Activated CD4-positive, alpha-beta T cell treated with anti-CD3 and anti-CD28 coated beads, Interleukin-2, amount 50 U/mL, for 48 hours (primary cell): ENCODE measurements at regions not wholly inside any gene's neighbourhood (a gene's known extent, or its start where the extent isn't known, plus 50 kb on each side); places are given as distances from the start of the nearest gene placed in this dataset.
"Not testable (repeated sequence)": the region's sequence is repeated elsewhere in the genome, so short reads cannot be mapped to it uniquely, and the experiment has no call there.

Experiments used
- DNase-seq, 2 experiments: peaks; one replicate each; pipeline ENCODE4 v3.0.0-alpha.2; 2020

DNA sequence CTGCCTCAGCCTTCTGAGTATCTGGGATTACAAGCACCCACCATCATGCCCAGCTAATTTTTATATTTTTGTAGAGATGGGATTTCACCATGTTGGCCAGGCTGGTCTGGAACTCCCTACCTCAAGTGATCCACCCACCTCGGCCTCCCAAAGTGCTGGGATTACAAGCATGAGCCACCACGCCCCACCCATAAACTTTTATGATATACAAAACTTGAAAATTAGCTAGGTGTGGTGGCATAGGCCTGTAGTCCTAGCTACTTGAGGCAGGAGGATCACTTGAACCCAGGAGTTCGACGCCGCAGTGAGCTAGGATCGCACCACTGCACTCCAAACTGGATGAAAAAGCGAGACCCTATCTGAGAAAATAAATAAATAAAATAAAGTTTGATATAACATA is 149.5 kb upstream of the ATF7IP start:
- not testable (repeated sequence) for DNase-seq

DNA sequence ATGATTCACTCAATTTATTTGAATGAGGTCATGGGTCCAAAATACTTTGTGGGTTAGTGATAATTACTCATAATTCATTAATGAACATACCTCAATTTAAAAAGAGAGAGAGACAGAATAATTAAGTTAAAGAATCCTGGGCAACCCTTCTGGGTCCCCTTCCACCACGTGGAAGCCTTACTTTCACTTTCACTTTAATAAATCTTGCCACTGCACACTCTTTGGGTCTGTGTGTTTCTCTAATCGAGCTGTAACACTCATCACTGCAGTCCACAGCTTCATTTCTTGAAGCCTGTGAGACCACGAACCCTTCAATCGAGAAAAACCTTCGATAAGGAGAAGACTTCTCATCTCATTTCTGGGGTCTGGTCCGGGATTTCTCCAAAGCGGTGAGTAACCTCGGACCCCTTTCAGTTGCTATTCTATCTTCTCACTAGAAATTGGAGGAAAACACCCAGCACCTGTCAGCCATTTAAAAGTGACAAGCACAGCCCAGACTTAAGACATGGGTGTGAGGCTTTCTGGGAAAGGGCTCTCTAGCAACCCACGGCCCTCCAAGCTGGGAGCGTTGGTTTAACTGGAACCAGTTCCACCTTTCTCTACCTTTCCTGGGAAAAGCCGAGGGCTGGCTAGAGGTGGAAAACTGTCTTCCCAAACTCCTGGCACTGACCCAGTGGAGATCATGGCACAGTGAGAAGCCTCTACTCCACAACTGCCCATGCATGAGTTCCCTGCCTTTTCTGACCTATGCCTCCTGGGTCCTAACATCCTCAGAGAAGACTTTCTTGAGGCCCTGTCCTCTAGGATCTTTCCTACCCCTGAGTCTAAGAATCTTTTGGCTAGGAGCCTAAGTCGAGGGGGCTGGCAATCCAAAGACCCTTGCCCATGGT is 148.8 kb upstream of the ATF7IP start:
- DNase-seq, result no peak

DNA sequence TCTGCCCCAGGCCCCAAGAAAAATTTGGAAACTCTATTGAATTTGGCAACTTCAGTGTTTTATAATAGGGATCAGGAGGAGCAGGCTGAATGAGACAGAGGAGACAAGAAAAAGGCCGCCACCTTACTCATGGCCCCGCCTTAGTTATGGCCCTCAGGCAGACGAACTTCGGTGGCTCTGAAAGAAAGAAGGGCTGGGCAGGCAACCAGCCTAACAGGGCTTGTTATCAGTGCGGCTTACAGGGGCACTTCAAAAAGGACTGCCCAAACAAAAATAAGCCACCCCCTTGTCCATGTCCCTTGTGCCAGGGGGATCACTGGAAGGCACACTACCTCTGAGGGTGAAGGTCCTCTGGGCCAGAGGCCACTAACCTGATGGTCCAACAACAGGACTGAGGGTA is 146.3 kb upstream of the ATF7IP start:
- DNase-seq, result no peak

DNA sequence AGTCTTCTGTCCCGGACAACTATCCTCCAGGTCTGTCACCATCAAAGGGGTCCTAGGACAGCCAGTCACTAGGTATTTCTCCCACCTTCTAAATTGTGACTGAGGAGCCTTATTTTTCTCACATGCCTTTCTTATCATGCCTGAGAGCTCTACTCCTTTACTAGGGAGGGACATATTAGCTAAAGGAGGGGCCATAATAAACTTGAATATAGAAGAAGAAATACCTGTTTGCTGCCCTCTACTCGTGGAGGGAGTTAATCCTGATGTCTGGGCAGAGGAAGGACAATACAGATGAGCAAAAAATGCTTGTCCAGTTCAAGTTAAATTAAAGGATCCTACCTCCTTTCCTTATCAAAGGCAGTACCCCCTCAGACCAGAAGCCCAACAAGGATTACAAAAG is 145.8 kb upstream of the ATF7IP start:
- not testable (repeated sequence) for DNase-seq

DNA sequence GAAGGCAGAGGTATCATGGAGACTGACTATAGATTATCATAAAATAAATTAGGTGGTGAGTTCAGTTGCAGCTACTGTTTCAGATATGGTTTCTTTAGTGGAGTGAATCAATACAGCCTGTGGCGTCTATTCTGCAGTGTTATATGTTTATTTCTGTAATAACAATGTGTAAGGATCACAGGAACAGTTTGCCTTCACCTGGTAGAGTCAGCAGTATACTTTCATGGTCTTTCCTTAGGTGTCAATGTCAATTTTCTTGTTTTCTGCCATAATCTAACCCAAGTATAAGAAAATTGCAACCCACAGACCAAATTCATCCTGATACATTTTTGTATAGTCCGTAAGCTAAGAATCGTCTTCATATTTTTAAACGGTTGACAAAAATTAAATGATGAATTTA is 140.4 kb upstream of the ATF7IP start:
- no peak for DNase-seq

DNA sequence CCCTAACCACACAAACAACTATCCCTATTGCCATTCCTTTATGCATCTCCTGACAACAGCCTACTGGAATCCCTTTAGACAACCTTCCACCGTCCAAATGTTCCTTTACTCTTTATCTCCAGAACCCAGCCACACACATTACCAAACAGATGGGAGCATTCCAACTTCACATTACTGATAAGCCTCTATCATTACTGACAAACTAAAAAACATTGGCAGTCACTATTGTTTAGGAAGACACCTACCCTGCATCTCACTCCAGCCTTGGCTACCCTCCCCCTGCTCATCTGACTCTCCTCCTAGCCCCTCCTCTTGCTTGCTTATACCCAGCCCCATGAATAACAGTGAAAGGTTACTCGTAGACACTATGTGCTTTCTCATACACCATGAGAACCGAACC is 130.3 kb upstream of the ATF7IP start:
- DNase-seq, result not testable (repeated sequence)

DNA sequence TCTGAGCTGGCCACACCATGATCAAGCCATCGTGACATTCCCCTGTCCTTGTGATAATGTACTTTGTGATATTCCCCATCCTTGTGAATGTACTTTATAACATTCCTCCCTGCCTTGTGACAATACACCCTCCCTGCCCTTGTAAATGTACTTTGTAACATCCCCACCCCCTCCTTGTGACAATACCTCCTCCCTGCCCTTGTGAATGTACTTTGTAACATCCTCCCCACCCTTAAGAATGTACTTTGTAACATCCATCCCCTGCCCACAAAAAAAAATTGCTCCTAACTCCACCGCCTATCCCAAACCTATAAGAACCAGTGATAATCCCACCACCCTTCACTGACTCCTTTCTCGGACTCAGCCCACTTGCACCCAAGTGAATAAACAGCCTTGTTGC is 128.8 kb upstream of the ATF7IP start:
- DNase-seq, result not testable (repeated sequence)

DNA sequence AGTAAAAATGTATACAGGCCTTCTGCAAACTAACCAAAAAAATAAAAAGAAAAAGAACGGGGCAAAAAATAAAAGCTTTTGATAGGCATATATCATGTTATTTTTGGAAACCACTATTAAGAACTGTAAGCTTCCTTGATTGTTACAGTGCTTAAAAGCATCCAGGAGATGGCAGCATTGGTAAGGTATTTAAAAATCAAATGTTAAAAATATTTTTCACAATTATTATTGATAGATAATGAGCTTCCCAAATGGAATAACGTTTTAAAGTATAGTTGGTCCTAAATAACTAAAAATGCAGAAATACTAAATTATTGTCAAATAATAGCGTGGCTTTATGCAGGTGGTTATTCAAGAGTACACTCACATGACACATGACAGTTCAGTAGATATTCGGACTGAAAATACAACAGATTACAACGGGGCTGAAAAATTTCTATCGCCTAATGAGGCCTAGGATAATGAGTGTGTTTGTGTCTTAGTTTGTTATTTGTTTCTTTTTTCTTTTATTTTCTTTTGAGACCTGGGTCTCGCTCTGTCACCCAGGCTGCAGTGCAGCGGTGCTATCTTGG is 127.2 kb upstream of the ATF7IP start:
- DNase-seq, result no peak

DNA sequence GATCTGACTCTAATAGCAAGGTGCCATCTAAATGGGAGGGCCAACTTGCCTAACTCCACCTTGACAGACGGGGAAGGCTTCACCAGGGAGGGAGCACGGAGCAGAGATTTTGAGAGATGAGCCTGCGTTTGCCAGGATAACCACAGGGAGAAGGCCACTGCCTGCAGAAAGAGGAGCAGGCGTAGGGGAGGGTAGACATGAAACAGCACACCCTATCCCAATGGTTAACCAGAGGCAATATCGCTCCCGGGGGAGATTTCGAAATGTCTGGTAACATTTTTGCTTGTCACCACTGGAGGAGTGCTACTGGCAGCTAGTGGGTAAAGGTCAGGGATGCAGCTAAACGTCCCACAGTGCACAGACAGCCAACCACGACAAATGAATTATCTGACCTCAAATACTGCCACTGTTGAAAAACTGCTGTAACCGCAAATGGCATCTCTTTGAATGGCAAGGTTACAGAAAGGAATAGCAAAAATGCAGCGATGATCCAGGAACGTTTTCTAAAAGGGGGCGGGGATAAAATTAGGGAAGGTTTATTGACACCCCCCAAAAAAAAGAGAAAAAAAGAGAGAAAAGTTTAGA is 126.0 kb upstream of the ATF7IP start:
- peak in 1 of 2 experiments; percentile 42 for DNase-seq

DNA sequence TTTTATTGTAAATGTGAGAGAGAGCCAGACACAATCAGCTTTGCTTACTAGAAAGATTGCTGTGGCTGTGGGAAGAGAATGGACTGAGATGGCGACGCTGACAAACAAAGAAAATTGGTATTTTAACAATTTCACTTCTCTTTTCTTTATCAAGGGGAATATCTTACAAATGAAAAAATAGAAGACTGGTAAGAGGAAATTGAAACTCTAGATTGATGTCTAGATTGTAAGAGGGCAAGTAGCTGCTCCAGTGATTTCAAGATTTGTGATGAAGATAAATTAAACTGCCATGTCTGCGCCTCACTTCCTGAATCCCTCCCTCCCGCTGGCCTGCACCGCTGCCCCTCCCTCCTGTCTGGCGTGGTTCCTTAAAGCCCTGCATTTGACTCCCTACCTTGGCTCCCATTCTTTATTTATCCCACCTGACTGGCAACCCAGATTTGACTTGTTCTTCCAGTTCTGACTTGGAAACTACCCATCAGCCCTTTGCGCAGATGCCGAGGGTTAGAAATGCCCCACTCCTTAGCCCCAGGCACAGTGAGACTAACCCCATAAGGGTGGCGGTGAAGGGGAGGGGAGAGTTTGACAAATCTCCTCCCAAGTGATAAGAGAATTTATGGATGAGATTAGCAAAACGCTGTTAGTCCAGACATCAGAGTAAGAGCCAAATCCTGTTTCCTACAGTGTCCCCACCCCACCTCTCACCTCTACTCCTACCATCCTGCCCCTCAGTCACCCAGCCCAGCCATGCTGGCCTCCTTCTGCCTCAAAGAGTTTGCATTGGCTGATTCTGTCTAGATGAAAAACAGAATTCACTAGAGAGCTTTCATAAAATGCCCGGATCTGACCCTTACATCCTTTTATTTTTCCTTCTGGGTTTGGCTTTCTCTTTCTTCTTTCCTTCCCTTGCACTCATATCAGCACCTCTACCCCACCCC is 125.3 kb upstream of the ATF7IP start:
- DNase-seq, result no peak

DNA sequence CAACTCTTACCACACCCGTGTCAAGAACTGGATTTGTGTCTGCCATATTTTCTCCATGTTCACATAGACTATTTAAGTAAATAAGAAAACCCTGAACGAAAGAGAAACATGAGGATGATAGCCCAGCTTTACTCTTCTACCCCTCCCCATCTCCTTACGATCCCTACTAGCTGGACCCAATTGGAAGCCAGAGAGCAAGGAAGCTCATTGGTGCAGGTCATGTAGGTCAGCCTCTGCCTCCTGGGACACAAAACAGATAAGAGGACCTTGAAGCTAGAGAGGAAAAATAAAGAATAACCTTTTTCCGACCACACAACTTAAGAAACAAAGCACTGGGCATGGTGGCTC is 124.6 kb upstream of the ATF7IP start:
- DNase-seq, result no peak

DNA sequence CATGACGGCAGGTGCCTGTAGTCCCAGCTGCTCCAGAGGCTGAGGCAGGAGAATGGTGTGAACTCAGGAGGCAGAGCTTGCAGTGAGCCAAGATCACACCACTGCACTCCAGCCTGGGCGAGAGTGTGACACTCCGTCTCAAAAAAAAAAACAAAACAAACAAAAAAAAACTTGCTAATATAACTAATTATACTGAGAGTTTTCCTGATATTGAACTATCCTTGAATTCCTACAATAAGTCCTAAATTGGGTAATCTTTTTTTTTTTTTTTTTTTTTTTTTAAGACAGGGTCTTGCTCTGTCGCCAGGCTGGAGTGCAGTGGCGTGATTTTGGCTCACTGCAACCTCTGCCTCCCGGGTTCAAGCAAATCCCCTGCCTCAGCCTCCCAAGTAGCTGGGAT is 122.7 kb upstream of the ATF7IP start:
- DNase-seq, result not testable (repeated sequence)

DNA sequence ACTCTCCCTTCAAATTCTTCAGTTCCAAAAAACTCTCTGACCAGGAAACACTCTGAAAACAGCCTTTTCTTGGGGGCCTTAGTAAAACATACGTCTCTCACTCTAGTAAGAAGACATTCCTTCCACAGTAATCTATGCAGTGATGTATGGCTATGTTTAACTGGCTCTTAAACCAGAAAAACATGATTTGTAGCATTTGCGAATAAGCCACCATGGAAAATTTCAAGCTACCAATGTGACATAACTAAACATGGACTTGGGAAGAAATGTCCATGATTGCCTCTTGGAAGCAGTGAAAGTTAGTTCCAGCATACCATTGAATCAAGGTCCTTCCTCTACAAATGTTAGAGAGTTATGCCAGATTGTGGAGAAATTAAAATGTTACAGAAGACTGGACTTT is 121.5 kb upstream of the ATF7IP start:
- DNase-seq, result no peak

DNA sequence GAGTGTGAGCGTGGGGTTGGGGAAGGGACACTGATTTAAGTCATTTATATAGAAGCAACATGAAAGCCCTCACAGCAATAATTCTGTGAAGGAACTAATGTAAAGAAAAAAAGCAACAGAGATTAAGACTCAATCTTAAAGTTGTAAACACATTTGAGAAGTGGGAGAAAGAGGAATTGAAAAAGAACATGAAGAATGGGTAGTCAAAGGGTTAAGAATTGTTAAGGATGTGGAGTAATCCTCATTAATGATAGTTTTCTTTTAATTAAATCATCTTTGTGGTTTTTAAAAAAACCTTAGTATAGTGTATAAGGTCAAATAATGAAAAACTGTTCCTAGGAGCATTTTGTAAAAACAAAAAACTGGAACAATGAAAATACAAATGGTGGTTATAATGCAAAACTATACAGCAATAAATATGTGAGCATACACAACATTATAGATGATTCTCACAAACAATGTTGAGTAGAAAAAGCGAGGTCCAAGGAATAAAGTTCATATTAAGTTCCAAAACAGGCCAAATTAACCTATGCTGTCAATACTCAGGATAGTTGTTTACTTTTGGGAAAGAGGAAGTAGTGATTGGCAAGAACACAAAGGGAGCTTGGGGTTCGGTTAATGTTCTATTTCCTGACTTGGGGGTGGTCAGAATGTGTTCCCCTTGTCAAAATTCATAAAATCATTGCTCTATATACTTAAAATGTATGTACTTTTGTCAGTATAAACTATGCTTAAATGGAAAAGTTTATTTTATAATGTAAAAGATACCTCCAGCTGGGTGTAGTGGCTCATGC is 120.4 kb upstream of the ATF7IP start:
- no peak for DNase-seq

DNA sequence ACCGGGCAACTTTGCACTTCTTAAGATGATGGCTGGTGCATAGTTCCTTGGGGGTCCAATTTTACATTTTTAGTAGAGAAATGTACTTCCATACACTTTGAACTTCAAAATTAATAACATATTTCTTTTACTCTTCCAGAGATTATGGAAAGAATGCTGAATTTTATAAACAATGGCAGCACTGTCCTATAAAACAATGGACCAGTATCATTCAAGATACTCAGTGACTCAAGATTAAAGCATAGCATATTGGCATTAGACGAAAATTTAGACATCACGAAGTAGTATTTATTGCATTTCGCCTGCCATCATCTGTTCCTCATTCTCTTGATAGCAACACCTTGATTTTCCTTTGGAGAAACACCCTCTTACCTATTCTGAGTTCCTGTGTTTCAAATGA is 118.3 kb upstream of the ATF7IP start:
- DNase-seq, result no peak

DNA sequence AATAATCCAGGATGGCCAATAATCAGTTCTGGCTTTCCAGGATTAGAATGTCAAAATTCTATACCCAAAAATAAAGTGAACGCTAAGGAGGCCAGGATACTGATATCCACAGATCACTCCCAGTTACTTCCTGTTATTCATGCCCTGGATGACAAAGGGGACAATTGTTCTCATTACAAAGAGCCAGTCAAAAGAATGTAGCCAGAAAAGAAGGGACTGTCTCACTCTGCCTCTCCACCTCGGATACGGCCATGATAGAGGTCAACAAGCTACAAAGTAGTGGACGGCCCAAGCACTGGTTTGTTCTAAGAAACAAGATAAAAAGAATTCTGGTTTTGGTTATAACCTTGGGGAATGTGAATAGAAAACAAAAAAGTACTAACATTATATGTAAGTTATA is 116.1 kb upstream of the ATF7IP start:
- no peak for DNase-seq

DNA sequence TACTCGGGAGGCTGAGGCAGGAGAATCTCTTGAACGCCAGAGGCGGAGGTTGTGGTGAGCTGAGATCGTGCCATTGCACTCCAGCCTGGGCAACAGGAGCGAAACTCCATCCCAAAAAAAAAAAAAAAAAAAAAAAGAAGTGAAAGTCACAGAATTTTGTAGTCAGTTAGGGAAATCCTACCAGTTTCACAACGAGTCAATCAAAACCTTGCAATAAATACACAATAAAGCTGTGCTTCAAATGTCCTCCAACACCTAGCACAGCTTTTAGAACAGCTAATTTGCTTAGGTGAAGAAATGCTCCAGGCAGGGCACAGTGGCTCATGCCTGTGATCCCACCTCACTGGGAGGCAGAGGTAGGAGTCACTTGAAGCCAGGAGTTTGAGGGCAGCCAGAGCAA is 112.8 kb upstream of the ATF7IP start:
- no peak for DNase-seq

DNA sequence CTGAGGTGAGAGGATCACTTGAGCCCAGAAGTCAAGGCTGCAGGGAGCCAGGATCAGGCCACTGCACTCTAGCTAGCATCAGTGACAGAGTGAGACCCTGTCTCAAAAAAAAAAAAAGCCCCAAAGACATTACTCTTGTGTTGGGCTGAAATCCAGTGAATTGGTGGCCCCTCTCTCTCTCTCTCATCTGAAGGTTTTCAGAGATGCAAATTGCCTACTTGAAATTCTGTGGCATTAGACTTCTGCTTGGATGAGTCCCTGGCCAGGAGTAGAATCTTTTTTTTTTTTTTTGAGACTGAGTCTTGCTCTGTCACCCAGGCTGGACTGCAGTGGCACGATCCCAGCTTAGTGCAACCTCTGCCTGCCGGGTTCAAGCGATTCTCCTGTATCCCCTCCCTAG is 112.0 kb upstream of the ATF7IP start:
- no peak for DNase-seq

DNA sequence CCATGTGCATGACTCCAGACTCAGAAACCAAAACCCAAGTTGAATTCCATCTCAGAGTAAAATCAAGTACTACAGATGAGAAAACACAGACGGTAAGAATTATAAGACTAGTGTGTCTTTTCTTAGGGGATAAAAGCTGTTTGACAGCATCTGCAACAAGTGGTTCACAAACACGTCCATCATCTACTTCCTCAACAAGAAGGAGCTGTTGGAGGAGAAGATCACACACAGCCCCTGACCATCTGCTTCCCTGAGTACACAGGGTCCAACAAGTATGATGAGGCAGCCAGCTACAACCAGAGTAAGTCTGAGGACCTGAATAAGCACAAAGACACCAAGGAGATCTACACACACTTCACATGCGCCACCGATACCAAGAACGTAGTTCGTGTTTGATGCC is 110.7 kb upstream of the ATF7IP start:
- no peak for DNase-seq

DNA sequence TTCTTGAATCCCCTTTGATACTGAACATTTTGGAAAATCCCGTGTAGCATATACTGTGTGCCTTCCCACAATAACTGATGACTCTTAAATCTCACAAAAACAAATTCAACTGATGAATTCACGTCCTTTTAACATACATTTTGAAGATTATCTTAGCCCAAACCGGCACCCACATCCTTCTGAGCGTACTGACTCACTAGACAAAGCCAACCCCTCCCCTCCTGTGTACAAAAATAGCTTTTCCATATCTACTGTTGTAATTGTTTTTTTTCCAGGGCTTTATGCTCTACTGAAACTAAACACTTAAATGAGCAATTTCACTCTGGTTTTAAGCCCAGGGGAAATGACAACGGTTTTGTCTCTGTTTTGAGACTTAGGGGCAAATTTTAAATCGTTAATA is 109.4 kb upstream of the ATF7IP start:
- DNase-seq, result peak in 1 of 2 experiments; percentile 47

DNA sequence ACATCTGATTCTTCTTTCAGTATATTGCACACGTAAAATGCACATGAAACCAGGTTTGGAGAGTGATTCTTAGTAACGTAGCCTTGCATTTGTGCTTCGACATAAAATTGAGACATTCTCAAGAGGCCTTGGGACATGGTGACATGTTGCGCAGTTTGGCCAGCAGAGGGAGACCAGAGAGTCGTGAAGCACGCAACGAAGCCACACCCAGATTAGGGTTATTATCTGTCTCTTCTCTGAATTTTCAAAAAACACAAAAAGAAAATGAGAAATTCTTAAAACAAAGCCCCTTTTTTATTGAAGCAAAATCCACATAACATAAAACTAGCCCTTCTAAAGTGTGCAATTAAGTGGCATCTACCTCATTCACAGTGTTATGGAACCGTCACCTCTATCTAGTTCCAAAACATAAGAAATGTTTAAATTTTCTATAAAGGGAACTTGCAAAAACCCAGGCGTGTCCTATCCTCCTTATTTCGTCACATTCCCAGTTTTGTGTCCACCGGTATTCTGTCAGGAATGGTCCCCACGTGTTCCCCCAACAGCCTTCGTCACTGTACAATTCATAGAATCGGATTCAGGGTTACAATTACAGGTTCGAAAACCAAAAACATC is 108.8 kb upstream of the ATF7IP start:
- DNase-seq, result peak; percentile 76 to 80

DNA sequence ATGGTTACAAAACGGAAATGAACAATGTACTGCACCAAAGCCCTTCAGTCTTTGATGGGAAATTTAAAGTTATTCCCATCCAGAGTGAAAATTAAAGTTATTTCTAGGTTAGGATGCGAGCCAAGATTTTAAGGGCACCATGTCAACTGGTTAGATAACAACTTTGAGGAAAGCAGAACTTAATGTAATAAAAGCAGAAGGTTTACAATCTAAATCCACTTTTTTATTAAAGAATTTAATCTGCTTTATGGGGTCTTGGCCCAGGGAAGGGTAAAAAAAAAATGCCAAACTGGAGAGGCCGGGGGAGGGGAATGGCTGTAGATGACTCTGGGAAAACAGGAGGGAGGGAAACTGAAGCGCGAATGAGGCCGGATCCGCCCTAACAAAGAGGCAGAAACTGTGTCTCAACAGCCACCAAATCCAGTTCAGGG is 108.2 kb upstream of the ATF7IP start:
- no peak for DNase-seq
